ENCODE measurements at regions not wholly inside any gene's neighbourhood (a gene's known extent, or its start where the extent isn't known, plus 50 kb on each side); places are given as distances from the start of the nearest gene placed in this dataset.

GRCh38 chr10:36251068-36251467 lies 609.0 kb upstream of the FZD8 start:
- no peak for TF ChIP-seq CTCF (IDR thresholded peaks at IDR 0.05)
- no peak for TF ChIP-seq POLR2A (IDR thresholded peaks at IDR 0.05)
